HG02973 (cell line): ENCODE measurements at regions not wholly inside any gene's neighbourhood (a gene's known extent, or its start where the extent isn't known, plus 50 kb on each side); places are given as distances from the start of the nearest gene placed in this dataset.

Experiments
- ATAC-seq: cut with Tn5 transposase; IDR thresholded peaks from one replicate; pipeline ENCODE4 v1.9.1; 2021; ENCODE audit warnings: moderate library complexity; ENCODE audit not compliant: unreplicated experiment

- ATAC-seq: no peak
These were observed 391.1 kb upstream of the MGMT start for GRCh38 chr10:129075927-129076326.

GRCh38 chr10:129078346-129078745 lies 388.7 kb upstream of the MGMT start:
- no peak for ATAC-seq

GRCh38 chr10:129078746-129079145 lies 388.3 kb upstream of the MGMT start:
- no peak for ATAC-seq

GRCh38 chr10:129079705-129080104 lies 387.3 kb upstream of the MGMT start:
- ATAC-seq: no peak

- no peak for ATAC-seq
These were observed 381.2 kb upstream of the MGMT start for GRCh38 chr10:129085811-129086210.

GRCh38 chr10:129089341-129089740 lies 377.7 kb upstream of the MGMT start:
- no peak for ATAC-seq

GRCh38 chr10:129090165-129090564 lies 376.9 kb upstream of the MGMT start:
- no peak for ATAC-seq

- ATAC-seq: no peak
These were observed 376.2 kb upstream of the MGMT start for GRCh38 chr10:129090618-129091366.

GRCh38 chr10:129093641-129094040 lies 373.4 kb upstream of the MGMT start:
- ATAC-seq: no peak

GRCh38 chr10:129094233-129094632 lies 372.8 kb upstream of the MGMT start:
- ATAC-seq: no peak

GRCh38 chr10:129094861-129095260 lies 372.2 kb upstream of the MGMT start:
- ATAC-seq: no peak

- ATAC-seq: no peak
These were observed 371.4 kb upstream of the MGMT start for GRCh38 chr10:129095680-129096064.

GRCh38 chr10:129096065-129096984 lies 370.7 kb upstream of the MGMT start:
- no peak for ATAC-seq

- ATAC-seq: no peak
These were observed 369.2 kb upstream of the MGMT start for GRCh38 chr10:129097776-129098330.

GRCh38 chr10:129098517-129098916 lies 368.5 kb upstream of the MGMT start:
- no peak for ATAC-seq

GRCh38 chr10:129099486-129099885 lies 367.6 kb upstream of the MGMT start:
- ATAC-seq: no peak

- ATAC-seq: no peak
These were observed 367.0 kb upstream of the MGMT start for GRCh38 chr10:129099992-129100391.

- ATAC-seq: no peak
These were observed 365.6 kb upstream of the MGMT start for GRCh38 chr10:129101232-129101980.

GRCh38 chr10:129102906-129103693 lies 363.9 kb upstream of the MGMT start:
- no peak for ATAC-seq
